ENCODE measurements at regions not wholly inside any gene's neighbourhood (a gene's known extent, or its start where the extent isn't known, plus 50 kb on each side); places are given as distances from the start of the nearest gene placed in this dataset.

GRCh38 chr13:84362777-84363176 is 480.5 kb upstream of the SLITRK1 start:
- no peak for DNase-seq (ENCODE audit: low read depth, low spot score)

- DNase-seq (ENCODE audit: low read depth, low spot score) = no peak
Observed at GRCh38 chr13:84360822-84361221, 478.5 kb upstream of the SLITRK1 start.

- no peak for DNase-seq (ENCODE audit: low read depth, low spot score)
Observed at GRCh38 chr13:84358601-84359000, 476.3 kb upstream of the SLITRK1 start.

- DNase-seq (ENCODE audit: low read depth, low spot score) = no peak
Observed at GRCh38 chr13:84352946-84353345, 470.7 kb upstream of the SLITRK1 start.

GRCh38 chr13:84339456-84339855 is 457.2 kb upstream of the SLITRK1 start:
- DNase-seq (ENCODE audit: low read depth, low spot score) = no peak

GRCh38 chr13:84332346-84332745 is 450.1 kb upstream of the SLITRK1 start:
- DNase-seq (ENCODE audit: low read depth, low spot score) = no peak

GRCh38 chr13:84315527-84315926 is 433.3 kb upstream of the SLITRK1 start:
- DNase-seq (ENCODE audit: low read depth, low spot score) = no peak

GRCh38 chr13:84303035-84303434 is 420.8 kb upstream of the SLITRK1 start:
- no peak for DNase-seq (ENCODE audit: low read depth, low spot score)

- DNase-seq (ENCODE audit: low read depth, low spot score) = no peak
Observed at GRCh38 chr13:84297251-84297650, 415.0 kb upstream of the SLITRK1 start.

GRCh38 chr13:84296401-84296800 is 414.1 kb upstream of the SLITRK1 start:
- DNase-seq (ENCODE audit: low read depth, low spot score) = no peak

GRCh38 chr13:84294576-84294975 is 412.3 kb upstream of the SLITRK1 start:
- DNase-seq (ENCODE audit: low read depth, low spot score) = no peak

- DNase-seq (ENCODE audit: low read depth, low spot score) = no peak
Observed at GRCh38 chr13:84290386-84290785, 408.1 kb upstream of the SLITRK1 start.

GRCh38 chr13:84279166-84279565 is 396.9 kb upstream of the SLITRK1 start:
- DNase-seq (ENCODE audit: low read depth, low spot score) = no peak

- DNase-seq (ENCODE audit: low read depth, low spot score) = no peak
Observed at GRCh38 chr13:84272877-84273562, 390.7 kb upstream of the SLITRK1 start.

- DNase-seq (ENCODE audit: low read depth, low spot score) = no peak
Observed at GRCh38 chr13:84265257-84265764, 383.0 kb upstream of the SLITRK1 start.

- DNase-seq (ENCODE audit: low read depth, low spot score) = no peak
Observed at GRCh38 chr13:84263354-84264069, 381.2 kb upstream of the SLITRK1 start.

- DNase-seq (ENCODE audit: low read depth, low spot score) = no peak
Observed at GRCh38 chr13:84255226-84255797, 373.0 kb upstream of the SLITRK1 start.

- no peak for DNase-seq (ENCODE audit: low read depth, low spot score)
Observed at GRCh38 chr13:84249463-84249862, 367.2 kb upstream of the SLITRK1 start.

GRCh38 chr13:84243340-84243739 is 361.1 kb upstream of the SLITRK1 start:
- DNase-seq (ENCODE audit: low read depth, low spot score) = no peak

GRCh38 chr13:84239032-84239431 is 356.8 kb upstream of the SLITRK1 start:
- no peak for DNase-seq (ENCODE audit: low read depth, low spot score)

GRCh38 chr13:84238381-84238780 is 356.1 kb upstream of the SLITRK1 start:
- no peak for DNase-seq (ENCODE audit: low read depth, low spot score)

- no peak for DNase-seq (ENCODE audit: low read depth, low spot score)
Observed at GRCh38 chr13:84237143-84237542, 354.9 kb upstream of the SLITRK1 start.

GRCh38 chr13:84234416-84234815 is 352.1 kb upstream of the SLITRK1 start:
- no peak for DNase-seq (ENCODE audit: low read depth, low spot score)
